ENCODE measurements at regions not wholly inside any gene's neighbourhood (a gene's known extent, or its start where the extent isn't known, plus 50 kb on each side); places are given as distances from the start of the nearest gene placed in this dataset.

GRCh38 chr18:42168907-42169306 is 213.9 kb downstream of the PIK3C3 start:
- no peaks in the 10 kb centered on the region for H3K9me3 ChIP-seq (replicated peaks; ENCODE audit: control insufficient read depth, low read depth, low read length)
- no peak overlapping the region for H3K4me3 ChIP-seq (ENCODE audit: low read length)
- H3K36me3 ChIP-seq (ENCODE audit: control insufficient read depth, insufficient read depth, low read length): no peaks in the 10 kb centered on the region
- H3K27me3 ChIP-seq (ENCODE audit: control insufficient read depth, insufficient read depth, low read length): no peaks in the 10 kb centered on the region
- no peaks in the 10 kb centered on the region for H3K4me1 ChIP-seq (ENCODE audit: control insufficient read depth, insufficient read depth, low read length)
- 86% methylated on average over 2 of the region's 3 CpGs for WGBS (ENCODE audit: insufficient coverage)
- no peak for DNase-seq
- no peak overlapping the region for H3K27ac ChIP-seq (ENCODE audit: low read length)

GRCh38 chr18:42174909-42175308 is 219.9 kb downstream of the PIK3C3 start:
- no peak overlapping the region for H3K4me3 ChIP-seq (ENCODE audit: low read length)
- H3K4me1 ChIP-seq (ENCODE audit: control insufficient read depth, insufficient read depth, low read length): no peaks in the 10 kb centered on the region
- H3K27ac ChIP-seq (ENCODE audit: low read length): no peak overlapping the region
- no peaks in the 10 kb centered on the region for H3K36me3 ChIP-seq (ENCODE audit: control insufficient read depth, insufficient read depth, low read length)
- peak; percentile 6 for DNase-seq
- H3K27me3 ChIP-seq (ENCODE audit: control insufficient read depth, insufficient read depth, low read length): no peaks in the 10 kb centered on the region
- 100% methylated on average over 1 of the region's 1 CpG for WGBS (ENCODE audit: insufficient coverage)
- no peaks in the 10 kb centered on the region for H3K9me3 ChIP-seq (replicated peaks; ENCODE audit: control insufficient read depth, low read depth, low read length)

GRCh38 chr18:42176599-42176998 is 221.6 kb downstream of the PIK3C3 start:
- DNase-seq: no peak
- no peaks in the 10 kb centered on the region for H3K9me3 ChIP-seq (replicated peaks; ENCODE audit: control insufficient read depth, low read depth, low read length)

GRCh38 chr18:42177390-42177789 is 222.4 kb downstream of the PIK3C3 start:
- no CpG with 5 or more reads among the region's 1 CpG for WGBS (ENCODE audit: insufficient coverage)

More at GRCh38 chr18:42176599-42176998, 221.6 kb downstream of the PIK3C3 start:
- Histone ChIP-seq H3K27me3 (ENCODE audit: control insufficient read depth, insufficient read depth, low read length) (no peaks in the 10 kb centered on the region), H3K4me1 (ENCODE audit: control insufficient read depth, insufficient read depth, low read length) (no peaks in the 10 kb centered on the region), H3K36me3 (ENCODE audit: control insufficient read depth, insufficient read depth, low read length) (no peaks in the 10 kb centered on the region), H3K4me3 (ENCODE audit: low read length) (no peak overlapping the region), H3K27ac (ENCODE audit: low read length) (no peak overlapping the region)
- WGBS (ENCODE audit: insufficient coverage): no CpG with 5 or more reads among the region's 3 CpGs

GRCh38 chr18:42178376-42179080 is 223.5 kb downstream of the PIK3C3 start:
- Histone ChIP-seq H3K9me3 (replicated peaks; ENCODE audit: control insufficient read depth, low read depth, low read length) (no peaks in the 10 kb centered on the region), H3K4me1 (ENCODE audit: control insufficient read depth, insufficient read depth, low read length) (no peaks in the 10 kb centered on the region), H3K4me3 (ENCODE audit: low read length) (no peak overlapping the region), H3K27me3 (ENCODE audit: control insufficient read depth, insufficient read depth, low read length) (no peaks in the 10 kb centered on the region), H3K36me3 (ENCODE audit: control insufficient read depth, insufficient read depth, low read length) (no peaks in the 10 kb centered on the region), H3K27ac (ENCODE audit: low read length) (no peak overlapping the region)
- no peak for DNase-seq
- no CpG with 5 or more reads among the region's 1 CpG for WGBS (ENCODE audit: insufficient coverage)

More at GRCh38 chr18:42177390-42177789, 222.4 kb downstream of the PIK3C3 start:
- H3K36me3 ChIP-seq (ENCODE audit: control insufficient read depth, insufficient read depth, low read length): no peaks in the 10 kb centered on the region
- no peaks in the 10 kb centered on the region for H3K4me1 ChIP-seq (ENCODE audit: control insufficient read depth, insufficient read depth, low read length)
- H3K27me3 ChIP-seq (ENCODE audit: control insufficient read depth, insufficient read depth, low read length): no peaks in the 10 kb centered on the region
- H3K9me3 ChIP-seq (replicated peaks; ENCODE audit: control insufficient read depth, low read depth, low read length): no peaks in the 10 kb centered on the region
- H3K27ac ChIP-seq (ENCODE audit: low read length): no peak overlapping the region
- no peak for DNase-seq
- H3K4me3 ChIP-seq (ENCODE audit: low read length): no peak overlapping the region

- Histone ChIP-seq H3K36me3 (ENCODE audit: control insufficient read depth, insufficient read depth, low read length) (no peaks in the 10 kb centered on the region), H3K27me3 (ENCODE audit: control insufficient read depth, insufficient read depth, low read length) (no peaks in the 10 kb centered on the region), H3K9me3 (replicated peaks; ENCODE audit: control insufficient read depth, low read depth, low read length) (no peaks in the 10 kb centered on the region), H3K4me3 (ENCODE audit: low read length) (no peak overlapping the region), H3K4me1 (ENCODE audit: control insufficient read depth, insufficient read depth, low read length) (no peaks in the 10 kb centered on the region), H3K27ac (ENCODE audit: low read length) (no peak overlapping the region)
- 93% methylated on average over 3 of the region's 6 CpGs for WGBS (ENCODE audit: insufficient coverage)
- no peak for DNase-seq
These were observed 224.6 kb downstream of the PIK3C3 start for GRCh38 chr18:42179542-42180121.

GRCh38 chr18:42181474-42181873 is 226.4 kb downstream of the PIK3C3 start:
- Histone ChIP-seq H3K4me3 (ENCODE audit: low read length) (no peak overlapping the region), H3K36me3 (ENCODE audit: control insufficient read depth, insufficient read depth, low read length) (no peaks in the 10 kb centered on the region), H3K27ac (ENCODE audit: low read length) (no peak overlapping the region), H3K9me3 (replicated peaks; ENCODE audit: control insufficient read depth, low read depth, low read length) (no peaks in the 10 kb centered on the region), H3K27me3 (ENCODE audit: control insufficient read depth, insufficient read depth, low read length) (no peaks in the 10 kb centered on the region), H3K4me1 (ENCODE audit: control insufficient read depth, insufficient read depth, low read length) (no peaks in the 10 kb centered on the region)
- no CpG with 5 or more reads among the region's 3 CpGs for WGBS (ENCODE audit: insufficient coverage)
- no peak for DNase-seq

- no peaks in the 10 kb centered on the region for H3K36me3 ChIP-seq (ENCODE audit: control insufficient read depth, insufficient read depth, low read length)
- H3K27me3 ChIP-seq (ENCODE audit: control insufficient read depth, insufficient read depth, low read length): no peaks in the 10 kb centered on the region
- no peak overlapping the region for H3K4me3 ChIP-seq (ENCODE audit: low read length)
- H3K4me1 ChIP-seq (ENCODE audit: control insufficient read depth, insufficient read depth, low read length): no peaks in the 10 kb centered on the region
- 58% methylated on average over 5 of the region's 7 CpGs for WGBS (ENCODE audit: insufficient coverage)
- H3K9me3 ChIP-seq (replicated peaks; ENCODE audit: control insufficient read depth, low read depth, low read length): no peaks in the 10 kb centered on the region
- no peak for DNase-seq
- no peak overlapping the region for H3K27ac ChIP-seq (ENCODE audit: low read length)
These were observed 228.0 kb downstream of the PIK3C3 start for GRCh38 chr18:42182728-42183700.

GRCh38 chr18:42183746-42184145 is 228.7 kb downstream of the PIK3C3 start:
- Histone ChIP-seq H3K4me3 (ENCODE audit: low read length) (no peak overlapping the region), H3K9me3 (replicated peaks; ENCODE audit: control insufficient read depth, low read depth, low read length) (no peaks in the 10 kb centered on the region), H3K4me1 (ENCODE audit: control insufficient read depth, insufficient read depth, low read length) (no peaks in the 10 kb centered on the region), H3K36me3 (ENCODE audit: control insufficient read depth, insufficient read depth, low read length) (no peaks in the 10 kb centered on the region), H3K27me3 (ENCODE audit: control insufficient read depth, insufficient read depth, low read length) (no peaks in the 10 kb centered on the region), H3K27ac (ENCODE audit: low read length) (no peak overlapping the region)
- 83% methylated on average over 3 of the region's 4 CpGs for WGBS (ENCODE audit: insufficient coverage)
- no peak for DNase-seq

Measured in muscle of leg (tissue), 3 donors.